Astrocyte (in vitro differentiated cells and primary cell): ENCODE measurements at regions not wholly inside any gene's neighbourhood (a gene's known extent, or its start where the extent isn't known, plus 50 kb on each side); places are given as distances from the start of the nearest gene placed in this dataset.
A peak's percentile ranks its signal among the peaks of the same experiment; 100 is the strongest.

Experiments
- DNase-seq: peaks from one replicate; pipeline ENCODE4 v3.0.0-alpha.2; 2010; ENCODE audit warnings: low read depth
- FAIRE-seq: peaks from 2 replicates; lab custom pipeline; 2011; peaks lifted over from hg19 to GRCh38; lab: Jason Lieb, UNC
- H2AFZ ChIP-seq: 2 replicates; pipeline ENCODE4 v1.6.0; 2012; ENCODE audit warnings: low read depth, low read length, inconsistent platforms
- H3K27ac ChIP-seq: 2 replicates; pipeline ENCODE4 v1.5.1; 2011; ENCODE audit warnings: low read depth, low read length, inconsistent platforms
- H3K27me3 ChIP-seq: 2 replicates; pipeline ENCODE4 v1.6.0; 2011; ENCODE audit warnings: low read length, inconsistent platforms; ENCODE audit not compliant: insufficient read depth
- H3K36me3 ChIP-seq: 2 replicates; pipeline ENCODE4 v1.5.1; 2011; ENCODE audit warnings: low read length, inconsistent platforms; ENCODE audit not compliant: insufficient read depth
- H3K4me1 ChIP-seq: 2 replicates; pipeline ENCODE4 v1.5.1; 2011; ENCODE audit warnings: low read length, inconsistent platforms; ENCODE audit not compliant: insufficient read depth
- H3K4me2 ChIP-seq: 2 replicates; pipeline ENCODE4 v1.6.0; 2012; ENCODE audit warnings: low read length, inconsistent platforms
- H3K4me3 ChIP-seq: 2 replicates; pipeline ENCODE4 v1.5.1; 2011; ENCODE audit warnings: low read depth, mild to moderate bottlenecking, low read length, inconsistent platforms; ENCODE audit not compliant: insufficient read depth
- H3K79me2 ChIP-seq: 2 replicates; pipeline ENCODE4 v1.6.0; 2012; ENCODE audit warnings: mild to moderate bottlenecking, low read length, inconsistent platforms; ENCODE audit not compliant: insufficient read depth
- H3K9ac ChIP-seq: 2 replicates; pipeline ENCODE4 v1.6.0; 2012; ENCODE audit warnings: mild to moderate bottlenecking, low read length, inconsistent platforms
- H3K9me3 ChIP-seq: 2 replicates; pipeline ENCODE4 v1.5.1; 2012; ENCODE audit warnings: low read depth, mild to moderate bottlenecking, low read length, inconsistent platforms; ENCODE audit not compliant: insufficient read depth
- H4K20me1 ChIP-seq: 2 replicates; pipeline ENCODE4 v1.6.0; 2012; ENCODE audit warnings: low read length, inconsistent platforms; ENCODE audit not compliant: insufficient read depth
- H3K27ac Mint-ChIP-seq: one replicate; pipeline ENCODE4 v1.8.0; 2021; ENCODE audit warnings: mild to moderate bottlenecking, mixed read lengths; ENCODE audit not compliant: unreplicated experiment
- H3K27me3 Mint-ChIP-seq: one replicate; pipeline ENCODE4 v1.8.0; 2021; ENCODE audit warnings: low read depth, mixed read lengths; ENCODE audit not compliant: unreplicated experiment
- H3K36me3 Mint-ChIP-seq: one replicate; pipeline ENCODE4 v1.8.0; 2021; ENCODE audit warnings: low read depth, mixed read lengths; ENCODE audit not compliant: unreplicated experiment
- H3K4me1 Mint-ChIP-seq: one replicate; pipeline ENCODE4 v1.8.0; 2021; ENCODE audit warnings: low read depth, mixed read lengths; ENCODE audit not compliant: unreplicated experiment
- H3K4me3 Mint-ChIP-seq: one replicate; pipeline ENCODE4 v1.8.0; 2021; ENCODE audit warnings: mild to moderate bottlenecking, moderate library complexity, mixed read lengths; ENCODE audit not compliant: unreplicated experiment
- H3K9me3 Mint-ChIP-seq: one replicate; pipeline ENCODE4 v1.8.0; 2021; ENCODE audit warnings: mild to moderate bottlenecking, mixed read lengths; ENCODE audit not compliant: unreplicated experiment
- CTCF ChIP-seq: IDR thresholded peaks from 2 replicates; pipeline ENCODE4 v1.5.1; 2011; ENCODE audit warnings: low read depth, mild to moderate bottlenecking, inconsistent platforms, low read length, moderate library complexity; ENCODE audit not compliant: insufficient read depth
- EZH2 ChIP-seq: IDR thresholded peaks from 2 replicates; pipeline ENCODE4 v1.6.1; 2012; ENCODE audit warnings: mild to moderate bottlenecking, low read length, inconsistent platforms; ENCODE audit not compliant: insufficient read depth

GRCh38 chr7:27032839-27033238, 63.0 kb downstream of the HOXA1 start:
- Histone ChIP-seq H3K4me3 (no peak overlapping the region), H3K4me2 (no peak overlapping the region), H3K27ac (no peak overlapping the region), H2AFZ (no peak overlapping the region), H4K20me1 (no peaks in the 10 kb centered on the region), H3K9me3 (no peaks in the 10 kb centered on the region), H3K27me3 (peaks cover 2% of the 10 kb centered on the region), H3K9ac (no peak overlapping the region), H3K79me2 (no peaks in the 10 kb centered on the region), H3K36me3 (no peaks in the 10 kb centered on the region), H3K4me1 (no peaks in the 10 kb centered on the region)
- Mint-ChIP-seq H3K4me3 (no peak overlapping the region), H3K27ac (no peak overlapping the region), H3K27me3 (peaks cover 2% of the 10 kb centered on the region), H3K4me1 (peaks cover 3% of the 10 kb centered on the region), H3K9me3 (no peaks in the 10 kb centered on the region), H3K36me3 (no peaks in the 10 kb centered on the region)
- peak; percentile 40 for DNase-seq
- no peak for FAIRE-seq
- TF ChIP-seq CTCF: no peak
- TF ChIP-seq EZH2: no peak

GRCh38 chr7:27031289-27032172, 64.3 kb downstream of the HOXA1 start:
- no peak overlapping the region for H2AFZ ChIP-seq
- no peak overlapping the region for H3K27ac Mint-ChIP-seq
- no peak overlapping the region for H3K27ac ChIP-seq
- no peaks in the 10 kb centered on the region for H3K4me1 ChIP-seq
- peaks cover 3% of the 10 kb centered on the region for H3K4me1 Mint-ChIP-seq
- no peak overlapping the region for H3K4me3 ChIP-seq
- no peaks in the 10 kb centered on the region for H3K9me3 ChIP-seq
- H3K36me3 ChIP-seq: no peaks in the 10 kb centered on the region
- FAIRE-seq (peak; percentile 23), DNase-seq (peak; percentile 72)
- no peak overlapping the region for H3K4me3 Mint-ChIP-seq
- H3K79me2 ChIP-seq: no peaks in the 10 kb centered on the region
- H3K4me2 ChIP-seq: peak overlapping the region; percentile 48
- H3K36me3 Mint-ChIP-seq: no peaks in the 10 kb centered on the region
- peaks cover 2% of the 10 kb centered on the region for H3K27me3 ChIP-seq
- TF ChIP-seq CTCF (no peak), EZH2 (no peak)
- H3K9me3 Mint-ChIP-seq: no peaks in the 10 kb centered on the region
- no peaks in the 10 kb centered on the region for H4K20me1 ChIP-seq
- H3K27me3 Mint-ChIP-seq: peaks cover 5% of the 10 kb centered on the region
- H3K9ac ChIP-seq: no peak overlapping the region
